ENCODE measurements at regions not wholly inside any gene's neighbourhood (a gene's known extent, or its start where the extent isn't known, plus 50 kb on each side); places are given as distances from the start of the nearest gene placed in this dataset.

DNA sequence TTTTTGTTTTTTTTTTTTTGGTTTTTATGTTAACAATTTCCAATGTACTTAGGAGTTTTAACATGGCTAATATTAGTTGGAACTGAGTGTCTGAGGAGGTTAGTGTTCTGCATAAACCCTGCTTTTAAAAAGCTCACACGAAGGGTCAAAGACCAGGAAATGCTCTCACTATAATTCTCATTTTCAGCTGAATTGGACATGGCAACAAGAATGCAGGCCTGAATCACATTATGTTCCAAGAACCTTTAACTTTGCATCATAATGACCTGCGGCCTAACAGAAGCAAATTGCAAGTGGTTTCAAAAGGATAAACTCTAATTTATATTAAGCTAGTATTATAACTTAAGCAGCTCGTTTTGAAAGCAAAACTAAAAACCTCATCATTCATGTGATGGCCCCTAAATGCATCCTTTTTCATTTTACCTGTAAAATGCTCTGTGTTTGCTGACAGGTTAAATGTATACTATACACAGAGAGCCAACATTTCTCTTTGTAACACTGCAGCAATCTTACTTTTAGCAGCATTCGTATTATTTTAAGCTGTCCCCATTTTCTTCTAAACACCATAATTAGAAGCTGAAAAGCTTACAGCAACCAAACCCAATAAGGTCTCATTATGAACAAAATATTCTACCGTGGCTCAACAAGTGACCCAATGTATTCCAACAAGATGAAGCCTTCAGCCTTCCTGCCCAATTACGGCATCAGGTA lies 242.8 kb upstream of the SP4 start:
- no peak overlapping the region for H2AFZ ChIP-seq (replicated peaks; ENCODE audit: low read length, poor library complexity)
- in situ Hi-C loops (cut with MboI; ENCODE audit: low sequenced_read_pairs): no loop called here
- no peak overlapping the region for H3K4ac ChIP-seq (ENCODE audit: low read depth, low read length)
- no peak overlapping the region for H2BK5ac ChIP-seq (ENCODE audit: low read depth, low read length, poor library complexity, severe bottlenecking)
- H3K23ac ChIP-seq (ENCODE audit: low read depth, low read length): no peak overlapping the region
- no peak overlapping the region for H3K14ac ChIP-seq (replicated peaks; ENCODE audit: low read depth, low read length)
- no peak overlapping the region for H3K27ac ChIP-seq (ENCODE audit: insufficient read depth, low read length)
- H3K27me3 ChIP-seq (ENCODE audit: control insufficient read depth, insufficient read depth, low read length): no peaks in the 10 kb centered on the region
- DNase-seq: no peak
- H2BK15ac ChIP-seq (ENCODE audit: low read depth, low read length): no peak overlapping the region
- H2BK20ac ChIP-seq (ENCODE audit: low read depth, low read length): no peak overlapping the region
- no peak overlapping the region for H2AK9ac ChIP-seq (replicated peaks; ENCODE audit: low read depth, low read length, poor library complexity)
- no peaks in the 10 kb centered on the region for H3K4me1 ChIP-seq (ENCODE audit: control insufficient read depth, insufficient read depth, low read length)
- H4K5ac ChIP-seq (ENCODE audit: low read depth, low read length): no peak overlapping the region
- no CpG with 5 or more reads among the region's 6 CpGs for WGBS, 2 experiments (ENCODE audit: extremely low coverage in 2 of 2, insufficient read length in 1 of 2)
- no peaks in the 10 kb centered on the region for H4K20me1 ChIP-seq (ENCODE audit: insufficient read depth, low read length)
- no peaks in the 10 kb centered on the region for H3K79me1 ChIP-seq (ENCODE audit: low read depth in 1 of 2, low read length in 2 of 2)
- no peak overlapping the region for H4K91ac ChIP-seq (ENCODE audit: insufficient read depth, low read depth, low read length)
- ATAC-seq (ENCODE audit: low read depth): no peak
- intact Hi-C loops (cut with micrococcal nuclease): no loop called here
- no peaks in the 10 kb centered on the region for H3K36me3 ChIP-seq (ENCODE audit: control insufficient read depth, insufficient read depth, low read length)
- ChIA-PET CTCF (no interaction called here), POLR2A (ENCODE audit: unreplicated experiment) (no interaction called here)
- no peak overlapping the region for H2AK5ac ChIP-seq (ENCODE audit: low read depth, low read length)
- no peak overlapping the region for H3K9ac ChIP-seq (ENCODE audit: low read depth, low read length)
- H3K9me1 ChIP-seq (ENCODE audit: insufficient read depth, low read length): no peaks in the 10 kb centered on the region
- no peak overlapping the region for H4K8ac ChIP-seq (ENCODE audit: low read depth in 2 of 2, low read length in 2 of 2)
- no TSS peak for BruUV-seq (replicated peaks)
- no peak overlapping the region for H3K4me2 ChIP-seq (ENCODE audit: low read depth, low read length)
- no peak overlapping the region for H3K4me3 ChIP-seq (ENCODE audit: insufficient read depth, low read depth, low read length)
- H3K56ac ChIP-seq (ENCODE audit: extremely low read depth, insufficient read depth, low read length): no peak overlapping the region
- H3K18ac ChIP-seq (ENCODE audit: low read depth, low read length): no peak overlapping the region
- TF ChIP-seq, protein P1, sequence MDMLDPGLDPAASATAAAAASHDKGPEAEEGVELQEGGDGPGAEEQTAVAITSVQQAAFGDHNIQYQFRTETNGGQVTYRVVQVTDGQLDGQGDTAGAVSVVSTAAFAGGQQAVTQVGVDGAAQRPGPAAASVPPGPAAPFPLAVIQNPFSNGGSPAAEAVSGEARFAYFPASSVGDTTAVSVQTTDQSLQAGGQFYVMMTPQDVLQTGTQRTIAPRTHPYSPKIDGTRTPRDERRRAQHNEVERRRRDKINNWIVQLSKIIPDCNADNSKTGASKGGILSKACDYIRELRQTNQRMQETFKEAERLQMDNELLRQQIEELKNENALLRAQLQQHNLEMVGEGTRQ (IDR thresholded peaks at IDR 0.05; ENCODE audit: low read depth, low read length): no peak
- TF ChIP-seq MAZ (IDR thresholded peaks at IDR 0.05; ENCODE audit: borderline replicate concordance, low read depth, low read length): no peak
- peaks cover 15% of the 10 kb centered on the region for H3K9me3 ChIP-seq (ENCODE audit: control insufficient read depth, insufficient read depth, low read length)
- dilution Hi-C loops (cut with HindIII; ENCODE audit: low sequenced_read_pairs, unreplicated experiment): no loop called here
- no peak overlapping the region for H2BK120ac ChIP-seq (ENCODE audit: low read depth, low read length)
